ENCODE measurements at regions not wholly inside any gene's neighbourhood (a gene's known extent, or its start where the extent isn't known, plus 50 kb on each side); places are given as distances from the start of the nearest gene placed in this dataset.
"Not testable (repeated sequence)": the region's sequence is repeated elsewhere in the genome, so short reads cannot be mapped to it uniquely, and the experiment has no call there.

- H3K4me1 Mint-ChIP-seq; H3K4me3 Mint-ChIP-seq; ATAC-seq (replicated peaks in 1 of 4); H3K4me3 ChIP-seq (ENCODE audit: control insufficient read depth in 1 of 2, extremely low read depth in 1 of 2, low read length in 1 of 2); H3K27ac ChIP-seq (ENCODE audit: low read length); H3K9me3 ChIP-seq; H3K36me3 Mint-ChIP-seq; H3K4me1 ChIP-seq (ENCODE audit: control insufficient read depth in 1 of 2, extremely low read depth in 1 of 2, insufficient read depth in 2 of 2, low read length in 2 of 2); H3K36me3 ChIP-seq (ENCODE audit: control insufficient read depth in 2 of 2, extremely low read depth in 1 of 2, insufficient read depth in 1 of 2, low read length in 1 of 2); CTCF ChIA-PET; POLR2A ChIA-PET; DNase-seq; H3K27ac Mint-ChIP-seq: not testable (repeated sequence)
- Mint-ChIP-seq H3K9me3 (peaks cover 3 to 14% (median 14%) of the 10 kb centered on the region in 3 donors), H3K27me3 (peaks cover 3 to 14% of the 10 kb centered on the region in 2 donors)
- WGBS (ENCODE audit: insufficient coverage), result 74% methylated on average over 4 of the region's 5 CpGs
- H3K27me3 ChIP-seq (replicated peaks in 1 of 2; ENCODE audit: control insufficient read depth in 2 of 2, extremely low read depth in 1 of 2, insufficient read depth in 2 of 2, low read length in 1 of 2), result peaks cover 0 to 20% of the 10 kb centered on the region in 2 experiments
Measured at GRCh38 chr17:28266547-28266920, 52.5 kb upstream of the TMEM97 start.

DNA sequence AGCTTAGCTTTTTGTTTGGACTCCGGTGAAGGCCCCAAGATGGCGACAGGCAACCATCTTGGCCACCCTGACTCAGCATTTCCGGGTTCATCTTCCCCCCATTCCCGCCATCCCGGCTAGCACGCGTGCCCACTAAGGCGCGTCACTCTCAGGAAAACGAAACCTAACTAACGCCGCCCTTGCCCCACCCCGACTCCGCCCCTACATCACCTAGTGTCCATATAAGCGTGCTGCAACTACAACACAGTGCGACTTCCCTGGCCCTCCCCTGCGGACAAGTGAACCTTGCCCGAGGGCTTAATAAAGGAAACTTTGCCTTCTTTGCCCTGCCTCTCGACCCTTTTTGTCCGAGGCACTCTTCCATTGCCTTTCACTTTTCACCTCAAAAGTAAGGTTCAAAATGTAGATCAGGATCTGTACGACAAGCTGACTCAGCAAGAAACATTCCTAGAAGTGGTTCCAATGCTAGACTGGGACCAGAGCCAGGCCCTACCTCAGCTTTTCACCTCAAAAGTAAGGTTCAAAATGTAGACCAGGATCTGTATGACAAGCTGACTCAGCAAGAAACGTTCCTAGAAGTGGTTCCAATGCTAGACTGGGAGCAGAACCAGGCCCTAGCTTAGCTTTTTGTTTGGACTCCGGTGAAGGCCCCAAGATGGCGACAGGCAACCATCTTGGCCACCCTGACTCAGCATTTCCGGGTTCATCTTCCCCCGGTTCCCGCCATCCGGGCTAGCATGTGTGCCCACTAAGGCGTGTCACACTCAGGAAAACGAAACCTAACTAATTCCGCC, 51.9 kb upstream of the TMEM97 start:
- H3K36me3 ChIP-seq (ENCODE audit: control insufficient read depth in 2 of 2, extremely low read depth in 1 of 2, insufficient read depth in 1 of 2, low read length in 1 of 2); H3K4me3 ChIP-seq (ENCODE audit: control insufficient read depth in 1 of 2, extremely low read depth in 1 of 2, low read length in 1 of 2); H3K36me3 Mint-ChIP-seq; H3K27ac Mint-ChIP-seq; DNase-seq; H3K4me3 Mint-ChIP-seq; H3K4me1 Mint-ChIP-seq; ATAC-seq (replicated peaks in 1 of 4); H3K4me1 ChIP-seq (ENCODE audit: control insufficient read depth in 1 of 2, extremely low read depth in 1 of 2, insufficient read depth in 2 of 2, low read length in 2 of 2); POLR2A ChIA-PET; H3K9me3 ChIP-seq; CTCF ChIA-PET; H3K27ac ChIP-seq (ENCODE audit: low read length): not testable (repeated sequence)
- Mint-ChIP-seq H3K9me3 (peaks cover 3 to 11% (median 9%) of the 10 kb centered on the region in 3 donors), H3K27me3 (peaks cover 6 to 18% of the 10 kb centered on the region in 2 donors)
- 97% methylated on average over 26 of the region's 31 CpGs for WGBS (ENCODE audit: insufficient coverage)
- peaks cover 0 to 26% of the 10 kb centered on the region in 2 experiments for H3K27me3 ChIP-seq (replicated peaks in 1 of 2; ENCODE audit: control insufficient read depth in 2 of 2, extremely low read depth in 1 of 2, insufficient read depth in 2 of 2, low read length in 1 of 2)

DNA sequence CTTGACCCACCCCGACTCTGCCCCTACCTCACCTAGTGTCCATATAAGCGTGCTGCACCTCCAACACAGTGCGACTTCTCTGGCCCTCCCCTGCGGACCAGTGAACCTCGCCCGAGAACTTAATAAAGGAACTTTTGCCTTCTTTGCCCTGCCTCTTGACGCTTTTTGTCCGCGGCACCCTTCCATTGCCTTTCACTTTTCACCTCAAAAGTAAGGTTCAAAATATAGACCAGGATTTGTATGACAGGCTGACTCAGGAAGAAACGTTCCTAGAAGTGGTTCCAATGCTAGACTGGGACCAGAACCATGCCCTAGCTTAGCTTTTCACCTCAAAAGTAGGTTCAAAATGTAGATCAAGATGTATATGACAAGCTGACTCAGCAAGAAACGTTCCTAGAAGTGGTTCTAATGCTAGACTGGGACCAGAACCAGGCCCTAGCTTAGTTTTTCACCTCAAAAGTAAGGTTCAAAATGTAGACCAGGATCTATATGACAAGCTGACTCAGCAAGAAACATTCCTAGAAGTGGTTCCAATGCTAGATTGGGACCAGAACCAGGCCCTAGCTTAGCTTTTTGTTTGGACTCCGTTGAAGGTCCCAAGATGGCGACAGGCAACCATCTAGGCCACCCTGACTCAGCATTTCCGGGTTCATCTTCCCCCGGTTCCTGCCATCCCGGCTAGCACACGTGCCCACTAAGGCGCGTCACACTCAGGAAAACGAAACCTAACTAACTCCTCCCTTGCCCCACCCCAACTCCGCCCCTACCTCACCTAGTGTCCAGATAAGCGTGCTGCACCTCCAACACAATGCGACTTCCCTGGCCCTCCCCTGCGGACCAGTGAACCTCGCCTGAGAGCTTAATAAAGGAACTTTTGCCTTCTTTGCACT, 51.0 kb upstream of the TMEM97 start:
- Histone ChIP-seq H3K4me3 (ENCODE audit: control insufficient read depth in 1 of 2, extremely low read depth in 1 of 2, low read length in 1 of 2) (no peak overlapping the region), H3K36me3 (ENCODE audit: control insufficient read depth in 2 of 2, extremely low read depth in 1 of 2, insufficient read depth in 1 of 2, low read length in 1 of 2) (no peaks in the 10 kb centered on the region), H3K27me3 (replicated peaks in 1 of 2; ENCODE audit: control insufficient read depth in 2 of 2, extremely low read depth in 1 of 2, insufficient read depth in 2 of 2, low read length in 1 of 2) (peaks cover 2 to 26% of the 10 kb centered on the region in 2 experiments), H3K9me3 (peaks cover 2% of the 10 kb centered on the region), H3K4me1 (ENCODE audit: control insufficient read depth in 1 of 2, extremely low read depth in 1 of 2, insufficient read depth in 2 of 2, low read length in 2 of 2) (no peaks in the 10 kb centered on the region), H3K27ac (ENCODE audit: low read length) (no peak overlapping the region)
- Mint-ChIP-seq H3K27me3 (peaks cover 13 to 21% of the 10 kb centered on the region in 2 donors), H3K36me3 (no peaks in the 10 kb centered on the region), H3K4me1 (no peaks in the 10 kb centered on the region), H3K27ac (no peak overlapping the region), H3K4me3 (no peak overlapping the region), H3K9me3 (peaks cover 0 to 7% (median 4%) of the 10 kb centered on the region in 3 donors)
- WGBS (ENCODE audit: insufficient coverage), result 89% methylated on average over 22 of the region's 25 CpGs
- CTCF ChIA-PET, result no interaction called here
- ATAC-seq (replicated peaks in 1 of 4) (no peak), DNase-seq (no peak)
- POLR2A ChIA-PET, result no interaction called here

DNA sequence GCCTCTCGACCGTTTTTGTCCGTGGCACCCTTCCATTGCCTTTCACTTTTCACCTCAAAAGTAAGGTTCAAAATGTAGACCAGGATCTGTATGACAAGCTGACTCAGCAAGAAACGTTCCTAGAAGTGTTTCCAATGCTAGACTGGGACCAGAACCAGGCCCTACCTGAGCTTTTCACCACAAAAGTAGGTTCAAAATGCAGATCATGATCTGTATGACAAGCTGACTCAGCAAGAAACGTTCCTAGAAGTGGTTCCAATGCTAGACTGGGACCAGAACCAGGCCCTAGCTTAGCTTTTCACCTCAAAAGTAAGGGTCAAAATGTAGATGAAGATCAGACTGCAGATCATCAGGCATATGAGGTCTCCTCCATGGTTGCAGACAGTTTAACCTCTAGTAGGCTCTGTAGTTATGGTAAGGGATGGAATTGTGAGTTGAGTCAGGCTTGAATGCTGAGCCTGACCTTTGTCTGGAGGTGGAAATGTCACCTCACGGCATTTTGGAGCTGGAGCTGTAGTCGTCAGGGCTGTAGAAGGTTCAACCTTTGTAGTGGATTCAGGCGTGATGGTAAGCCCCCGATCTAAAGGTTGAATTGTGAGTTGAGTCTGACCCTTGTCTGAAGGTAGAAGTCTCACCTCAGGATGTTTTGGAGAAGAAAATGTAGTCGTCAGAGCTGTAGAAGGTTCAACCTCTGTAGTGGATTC, 50.2 kb upstream of the TMEM97 start:
- peaks cover 0 to 4% (median 3%) of the 10 kb centered on the region in 3 donors for H3K9me3 Mint-ChIP-seq
- no peaks in the 10 kb centered on the region for H3K36me3 Mint-ChIP-seq
- Histone ChIP-seq H3K27me3 (replicated peaks in 1 of 2; ENCODE audit: control insufficient read depth in 2 of 2, extremely low read depth in 1 of 2, insufficient read depth in 2 of 2, low read length in 1 of 2) (peaks cover 2 to 29% of the 10 kb centered on the region in 2 experiments), H3K9me3 (no peaks in the 10 kb centered on the region), H3K4me3 (ENCODE audit: control insufficient read depth in 1 of 2, extremely low read depth in 1 of 2, low read length in 1 of 2) (no peak overlapping the region), H3K27ac (ENCODE audit: low read length) (no peak overlapping the region), H3K36me3 (ENCODE audit: control insufficient read depth in 2 of 2, extremely low read depth in 1 of 2, insufficient read depth in 1 of 2, low read length in 1 of 2) (no peaks in the 10 kb centered on the region), H3K4me1 (ENCODE audit: control insufficient read depth in 1 of 2, extremely low read depth in 1 of 2, insufficient read depth in 2 of 2, low read length in 2 of 2) (no peaks in the 10 kb centered on the region)
- no peak overlapping the region for H3K4me3 Mint-ChIP-seq
- no peaks in the 10 kb centered on the region for H3K4me1 Mint-ChIP-seq
- DNase-seq (no peak), ATAC-seq (replicated peaks in 1 of 4) (no peak)
- ChIA-PET CTCF (no interaction called here), POLR2A (no interaction called here)
- H3K27ac Mint-ChIP-seq, result no peak overlapping the region
- WGBS (ENCODE audit: insufficient coverage), result 75% methylated on average over 10 of the region's 10 CpGs
- H3K27me3 Mint-ChIP-seq, result peaks cover 20 to 29% of the 10 kb centered on the region in 2 donors

Data from T-cell (primary cell).